H9 (cell line): ENCODE measurements at regions not wholly inside any gene's neighbourhood (a gene's known extent, or its start where the extent isn't known, plus 50 kb on each side); places are given as distances from the start of the nearest gene placed in this dataset.

Experiments used
- DNase-seq: peaks from one replicate; pipeline ENCODE4 v3.0.0-alpha.2; 2017
- H2AFZ ChIP-seq: one replicate; pipeline ENCODE4 v1.6.1; 2013; ENCODE audit warnings: mild to moderate bottlenecking, low read length, control low read depth, moderate library complexity
- H2AK5ac ChIP-seq: 2 replicates; pipeline ENCODE4 v1.6.1; 2013; ENCODE audit warnings: low read length, control low read depth, mixed read lengths; ENCODE audit not compliant: insufficient read length
- H2BK120ac ChIP-seq: one replicate; pipeline ENCODE4 v1.6.1; 2013; ENCODE audit warnings: low read depth, mild to moderate bottlenecking, low read length, control low read depth, inconsistent platforms; ENCODE audit not compliant: poor library complexity, severe bottlenecking
- H2BK12ac ChIP-seq: 2 replicates; pipeline ENCODE4 v1.6.1; 2013; ENCODE audit warnings: low read length, control low read depth, mixed read lengths, low read depth; ENCODE audit not compliant: insufficient read length
- H2BK15ac ChIP-seq: 2 replicates; pipeline ENCODE4 v1.6.1; 2013; ENCODE audit warnings: low read depth, low read length, control low read depth
- H2BK20ac ChIP-seq: one replicate; pipeline ENCODE4 v1.6.1; 2013; ENCODE audit warnings: low read depth, mild to moderate bottlenecking, low read length, control low read depth, inconsistent platforms; ENCODE audit not compliant: poor library complexity, severe bottlenecking
- H2BK5ac ChIP-seq: 2 replicates; pipeline ENCODE4 v1.6.1; 2013; ENCODE audit warnings: low read length, control low read depth, mixed read lengths; ENCODE audit not compliant: insufficient read length
- H3K14ac ChIP-seq: 2 replicates; pipeline ENCODE4 v1.6.1; 2013; ENCODE audit warnings: low read length, control low read depth; ENCODE audit not compliant: insufficient read depth
- H3K18ac ChIP-seq: 2 replicates; pipeline ENCODE4 v1.6.1; 2013; ENCODE audit warnings: low read depth, mild to moderate bottlenecking, mixed read lengths, low read length, control low read depth; ENCODE audit not compliant: insufficient read length
- H3K23ac ChIP-seq: 2 replicates; pipeline ENCODE4 v1.6.1; 2013; ENCODE audit warnings: low read length, control low read depth, mixed read lengths, low read depth; ENCODE audit not compliant: insufficient read length
- H3K23me2 ChIP-seq: 2 replicates; pipeline ENCODE4 v1.6.1; 2013; ENCODE audit warnings: low read depth, mild to moderate bottlenecking, mixed read lengths, low read length, control low read depth; ENCODE audit not compliant: insufficient read length, poor library complexity, severe bottlenecking
- H3K27ac ChIP-seq: 2 replicates; pipeline ENCODE4 v1.5.1; 2013; ENCODE audit warnings: low read length, control low read depth, mixed read lengths, low read depth; ENCODE audit not compliant: insufficient read length
- H3K27me3 ChIP-seq: 2 replicates; pipeline ENCODE4 v1.6.1; 2013; ENCODE audit warnings: low read length, control low read depth, inconsistent platforms; ENCODE audit not compliant: insufficient read depth
- H3K4ac ChIP-seq: 2 replicates; pipeline ENCODE4 v1.6.1; 2013; ENCODE audit warnings: low read depth, mild to moderate bottlenecking, control low read depth, inconsistent platforms, low read length, moderate library complexity
- H3K4me1 ChIP-seq: 2 replicates; pipeline ENCODE4 v1.6.1; 2013; ENCODE audit warnings: low read length, control low read depth, inconsistent platforms; ENCODE audit not compliant: insufficient read depth
- H3K4me2 ChIP-seq: 2 replicates; pipeline ENCODE4 v1.6.1; 2013; ENCODE audit warnings: low read length, control low read depth, mixed read lengths; ENCODE audit not compliant: insufficient read length, insufficient read depth
- H3K56ac ChIP-seq: 2 replicates; pipeline ENCODE4 v1.6.1; 2013; ENCODE audit warnings: low read depth, mild to moderate bottlenecking, mixed read lengths, low read length, control low read depth; ENCODE audit not compliant: insufficient read length
- H3K79me1 ChIP-seq: 2 replicates; pipeline ENCODE4 v1.6.1; 2013; ENCODE audit warnings: low read depth, mild to moderate bottlenecking, moderate library complexity, low read length, control low read depth, inconsistent platforms; ENCODE audit not compliant: insufficient read depth, poor library complexity, severe bottlenecking
- H3K79me2 ChIP-seq: 2 replicates; pipeline ENCODE4 v1.6.1; 2013; ENCODE audit warnings: low read length, control low read depth, inconsistent platforms; ENCODE audit not compliant: insufficient read depth
- H3K9ac ChIP-seq: 2 replicates; pipeline ENCODE4 v1.6.1; 2013; ENCODE audit warnings: low read length, control low read depth, mixed read lengths; ENCODE audit not compliant: insufficient read length; ENCODE audit errors: extremely low read depth
- H3K9me3 ChIP-seq: one replicate; pipeline ENCODE4 v1.6.1; 2013; ENCODE audit warnings: low read depth, low read length, inconsistent platforms; ENCODE audit not compliant: control insufficient read depth
- H3T11ph ChIP-seq: one replicate; pipeline ENCODE4 v1.6.1; 2013; ENCODE audit warnings: mild to moderate bottlenecking, low read length, control low read depth, inconsistent platforms
- H4K20me1 ChIP-seq: one replicate; pipeline ENCODE4 v1.6.1; 2013; ENCODE audit not compliant: control insufficient read depth, insufficient read length, insufficient read depth
- H4K5ac ChIP-seq: 2 replicates; pipeline ENCODE4 v1.6.1; 2013; ENCODE audit warnings: low read depth, mild to moderate bottlenecking, mixed read lengths, low read length, control low read depth; ENCODE audit not compliant: insufficient read length
- H4K8ac ChIP-seq: replicated peaks from 2 replicates; pipeline ENCODE4 v1.6.1; 2013; ENCODE audit warnings: low read length, control low read depth, mixed read lengths, low read depth; ENCODE audit not compliant: insufficient read length
- H4K91ac ChIP-seq: 2 replicates; pipeline ENCODE4 v1.6.1; 2013; ENCODE audit warnings: low read depth, mild to moderate bottlenecking, moderate library complexity, mixed read lengths, low read length, control low read depth; ENCODE audit not compliant: insufficient read length
- H3K27ac Mint-ChIP-seq, 3 experiments: 2 replicates in 2 of 3; 3 replicates in 1 of 3; pipeline ENCODE4 v1.8.0; 2020 to 2021; ENCODE audit warnings: mixed read lengths in 3 of 3, mild to moderate bottlenecking in 1 of 3, moderate library complexity in 1 of 3
- H3K27me3 Mint-ChIP-seq: 2 replicates; pipeline ENCODE4 v1.8.0; 2021; ENCODE audit warnings: low read depth, mild to moderate bottlenecking, moderate library complexity, mixed read lengths
- H3K36me3 Mint-ChIP-seq, 3 experiments: 2 replicates in 2 of 3; 3 replicates in 1 of 3; pipeline ENCODE4 v1.8.0; 2020 to 2021; ENCODE audit warnings: low read depth in 3 of 3, mixed read lengths in 3 of 3; ENCODE audit not compliant: insufficient read depth in 1 of 3
- H3K4me1 Mint-ChIP-seq, 2 experiments: 2 replicates each; pipeline ENCODE4 v1.8.0; 2020; ENCODE audit warnings: mixed read lengths in 2 of 2
- H3K4me3 Mint-ChIP-seq, 2 experiments: 2 replicates in 1 of 2; 3 replicates in 1 of 2; pipeline ENCODE4 v1.8.0; 2020 to 2021; ENCODE audit warnings: mild to moderate bottlenecking in 2 of 2, mixed read lengths in 2 of 2, moderate library complexity in 1 of 2
- H3K9me3 Mint-ChIP-seq, 2 experiments: 2 replicates in 1 of 2; 3 replicates in 1 of 2; pipeline ENCODE4 v1.8.0; 2020; ENCODE audit warnings: mild to moderate bottlenecking in 2 of 2, mixed read lengths in 2 of 2, moderate library complexity in 1 of 2
- CTCF ChIP-seq: fragments of 200-600 bp; sonication (generic); conservative IDR thresholded peaks from 3 replicates; pipeline ENCODE4 v1.8.0; 2021; ENCODE audit warnings: antibody characterized with exemption, mild to moderate bottlenecking
- WGBS: extraction: QIAGEN DNeasy Blood & Tissue Kit; methylation state at CpG from one replicate; pipeline ENCODE4 v1.1.7; 2013; ENCODE audit warnings: missing lambda C conversion rate, low lambda C conversion rate, mixed read lengths; ENCODE audit not compliant: insufficient read length; ENCODE audit errors: extremely low coverage; 5-methylcytosine and 5-hydroxymethylcytosine counted together

- no peaks in the 10 kb centered on the region for H3K27me3 Mint-ChIP-seq
- H2BK12ac ChIP-seq, result no peak overlapping the region
Measured at GRCh38 chr1:98478121-98478520, 183.4 kb upstream of the SNX7 start.

More at GRCh38 chr1:98478121-98478520, 183.4 kb upstream of the SNX7 start:
- Histone ChIP-seq H3T11ph (no peak overlapping the region), H3K27ac (no peak overlapping the region), H4K91ac (no peak overlapping the region), H4K8ac (no peak overlapping the region), H3K4me2 (no peak overlapping the region), H2BK20ac (no peak overlapping the region), H3K14ac (no peak overlapping the region), H3K79me2 (no peaks in the 10 kb centered on the region), H3K27me3 (no peaks in the 10 kb centered on the region), H3K4ac (no peak overlapping the region), H3K23me2 (no peaks in the 10 kb centered on the region), H2BK5ac (no peak overlapping the region), H2AK5ac (no peak overlapping the region), H3K79me1 (no peaks in the 10 kb centered on the region), H3K9ac (no peak overlapping the region), H2BK120ac (no peak overlapping the region), H3K9me3 (no peaks in the 10 kb centered on the region), H2AFZ (no peak overlapping the region), H3K56ac (no peak overlapping the region), H4K5ac (no peak overlapping the region), H3K18ac (no peak overlapping the region), H2BK15ac (no peak overlapping the region), H3K4me1 (no peaks in the 10 kb centered on the region), H3K23ac (no peak overlapping the region), H4K20me1 (no peaks in the 10 kb centered on the region)
- Mint-ChIP-seq H3K27ac (no peak overlapping the region), H3K4me3 (no peak overlapping the region), H3K9me3 (no peaks in the 10 kb centered on the region), H3K4me1 (peaks cover 5 to 7% of the 10 kb centered on the region in 2 experiments; a peak in 3 of 4 replicates), H3K36me3 (no peaks in the 10 kb centered on the region)
- no peak for DNase-seq
- WGBS, result no CpG with 5 or more reads among the region's 3 CpGs
- TF ChIP-seq CTCF, result no peak
